ENCODE measurements at regions not wholly inside any gene's neighbourhood (a gene's known extent, or its start where the extent isn't known, plus 50 kb on each side); places are given as distances from the start of the nearest gene placed in this dataset.

GRCh38 chr5:164860896-164861295 lies 1355.5 kb downstream of the MAT2B start:
- TF ChIP-seq PATZ1 (CRISPR knock-in tag; IDR thresholded peaks at IDR 0.05; ENCODE audit: borderline replicate concordance) (no peak), ARNTL (CRISPR knock-in tag; IDR thresholded peaks at IDR 0.05; ENCODE audit: borderline replicate concordance, low read depth) (no peak), POU6F1 (CRISPR knock-in tag; IDR thresholded peaks at IDR 0.05; ENCODE audit: borderline replicate concordance, low read depth) (no peak), ESRRG (CRISPR knock-in tag; IDR thresholded peaks at IDR 0.05) (no peak), ZNF565 (CRISPR knock-in tag; conservative IDR thresholded peaks at IDR 0.05; ENCODE audit: low read depth) (no peak), TCF4 (CRISPR knock-in tag; IDR thresholded peaks at IDR 0.05; ENCODE audit: borderline replicate concordance) (no peak), OSR1 (CRISPR knock-in tag; IDR thresholded peaks at IDR 0.05) (no peak), CREB5 (CRISPR knock-in tag; IDR thresholded peaks at IDR 0.05; ENCODE audit: low read depth) (no peak), CSRNP3 (CRISPR knock-in tag; IDR thresholded peaks at IDR 0.05) (no peak), PPARA (CRISPR knock-in tag; IDR thresholded peaks at IDR 0.05; ENCODE audit: borderline replicate concordance) (no peak)

All from SK-N-SH treated with all-trans-retinoic acid at 6 μM for 48 hours (cell line).